ENCODE measurements at regions not wholly inside any gene's neighbourhood (a gene's known extent, or its start where the extent isn't known, plus 50 kb on each side); places are given as distances from the start of the nearest gene placed in this dataset.
"Not testable (repeated sequence)": the region's sequence is repeated elsewhere in the genome, so short reads cannot be mapped to it uniquely, and the experiment has no call there.

- no peak for DNase-seq (ENCODE audit: low spot score)
Measured at GRCh38 chr3:103499132-103499900, 1064.5 kb downstream of the ZPLD1 start.

GRCh38 chr3:103499967-103500366, 1065.2 kb downstream of the ZPLD1 start:
- DNase-seq (ENCODE audit: low spot score), result no peak

GRCh38 chr3:103510760-103511159, 1075.9 kb downstream of the ZPLD1 start:
- DNase-seq (ENCODE audit: low spot score), result no peak

GRCh38 chr3:103511891-103512290, 1077.1 kb downstream of the ZPLD1 start:
- no peak for DNase-seq (ENCODE audit: low spot score)

- DNase-seq (ENCODE audit: low spot score), result no peak
Measured at GRCh38 chr3:103512595-103512994, 1077.8 kb downstream of the ZPLD1 start.

- DNase-seq (ENCODE audit: low spot score), result no peak
Measured at GRCh38 chr3:103513003-103513402, 1078.2 kb downstream of the ZPLD1 start.

- no peak for DNase-seq (ENCODE audit: low spot score)
Measured at GRCh38 chr3:103515116-103515515, 1080.3 kb downstream of the ZPLD1 start.

GRCh38 chr3:103516950-103517349, 1082.1 kb downstream of the ZPLD1 start:
- DNase-seq (ENCODE audit: low spot score), result no peak

GRCh38 chr3:103531327-103531726, 1096.5 kb downstream of the ZPLD1 start:
- DNase-seq (ENCODE audit: low spot score), result not testable (repeated sequence)

- no peak for DNase-seq (ENCODE audit: low spot score)
Measured at GRCh38 chr3:103532986-103533385, 1098.2 kb downstream of the ZPLD1 start.

- no peak for DNase-seq (ENCODE audit: low spot score)
Measured at GRCh38 chr3:103554451-103554850, 1119.6 kb downstream of the ZPLD1 start.

- DNase-seq (ENCODE audit: low spot score), result not testable (repeated sequence)
Measured at GRCh38 chr3:103564116-103564515, 1129.3 kb downstream of the ZPLD1 start.

- DNase-seq (ENCODE audit: low spot score), result no peak
Measured at GRCh38 chr3:103585809-103586208, 1151.0 kb downstream of the ZPLD1 start.

- no peak for DNase-seq (ENCODE audit: low spot score)
Measured at GRCh38 chr3:103589770-103590169, 1155.0 kb downstream of the ZPLD1 start.

- no peak for DNase-seq (ENCODE audit: low spot score)
Measured at GRCh38 chr3:103600844-103601243, 1166.0 kb downstream of the ZPLD1 start.

GRCh38 chr3:103601666-103602065, 1166.9 kb downstream of the ZPLD1 start:
- no peak for DNase-seq (ENCODE audit: low spot score)

- no peak for DNase-seq (ENCODE audit: low spot score)
Measured at GRCh38 chr3:103609472-103609871, 1174.7 kb downstream of the ZPLD1 start.

GRCh38 chr3:103613397-103614156, 1178.8 kb downstream of the ZPLD1 start:
- no peak for DNase-seq (ENCODE audit: low spot score)

GRCh38 chr3:103614719-103615118, 1179.9 kb downstream of the ZPLD1 start:
- DNase-seq (ENCODE audit: low spot score), result no peak

- no peak for DNase-seq (ENCODE audit: low spot score)
Measured at GRCh38 chr3:103617961-103618360, 1183.1 kb downstream of the ZPLD1 start.

GRCh38 chr3:103624271-103624670, 1189.5 kb downstream of the ZPLD1 start:
- no peak for DNase-seq (ENCODE audit: low spot score)

GRCh38 chr3:103629391-103629790, 1194.6 kb downstream of the ZPLD1 start:
- no peak for DNase-seq (ENCODE audit: low spot score)

- DNase-seq (ENCODE audit: low spot score), result no peak
Measured at GRCh38 chr3:103644450-103644849, 1209.6 kb downstream of the ZPLD1 start.
